GM18907 (cell line): ENCODE measurements at regions not wholly inside any gene's neighbourhood (a gene's known extent, or its start where the extent isn't known, plus 50 kb on each side); places are given as distances from the start of the nearest gene placed in this dataset.
A peak's percentile ranks its signal among the peaks of the same experiment; 100 is the strongest.

Source experiments
- ATAC-seq: cut with Tn5 transposase; IDR thresholded peaks from one replicate; pipeline ENCODE4 v1.9.1; 2021; ENCODE audit warnings: mild to moderate bottlenecking, moderate library complexity; ENCODE audit not compliant: unreplicated experiment

DNA sequence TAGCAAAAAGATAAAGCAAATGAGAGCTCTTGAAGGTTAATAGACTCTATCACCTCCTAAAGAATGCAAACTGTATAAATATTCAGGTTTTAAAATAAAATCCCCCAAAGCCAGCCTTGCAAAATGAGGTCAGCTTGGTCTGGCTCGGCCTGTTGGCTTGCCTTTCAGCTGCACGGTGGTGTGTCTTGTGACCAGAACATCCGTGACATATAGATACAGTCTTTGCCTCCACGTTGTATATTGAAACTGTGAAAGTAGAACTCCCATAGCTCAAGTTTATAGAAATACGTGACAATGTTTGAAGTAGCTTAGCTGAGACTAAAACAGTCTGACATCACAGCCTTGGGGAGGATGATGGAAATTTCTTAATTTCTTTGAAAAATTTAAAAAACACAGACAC, 236.6 kb upstream of the MYOCD start:
- ATAC-seq, result peak; percentile 38

DNA sequence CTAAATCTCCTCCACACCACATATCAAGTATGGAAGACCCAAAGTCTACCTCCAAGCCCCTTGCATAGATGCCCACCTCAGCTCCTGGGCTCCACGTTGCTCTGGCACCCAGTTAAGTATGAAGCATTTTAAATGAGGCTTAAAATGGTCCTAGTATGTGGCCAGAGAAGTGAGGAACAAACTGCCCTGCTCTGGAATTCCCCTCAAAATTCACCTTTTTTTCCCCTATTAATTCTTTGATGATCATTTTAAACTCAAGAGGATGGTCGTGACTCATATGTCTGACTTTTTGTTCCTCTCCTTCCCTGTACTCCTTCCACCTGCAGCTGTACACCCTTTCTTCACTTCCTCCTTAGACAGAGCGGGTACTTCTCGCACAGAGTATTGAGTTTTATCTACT, 234.5 kb upstream of the MYOCD start:
- peak; percentile 87 for ATAC-seq

- ATAC-seq, result no peak
Observed at GRCh38 chr17:12438212-12438611, 227.5 kb upstream of the MYOCD start.

GRCh38 chr17:12438813-12439586, 226.7 kb upstream of the MYOCD start:
- no peak for ATAC-seq

- no peak for ATAC-seq
Observed at GRCh38 chr17:12445331-12445730, 220.4 kb upstream of the MYOCD start.

- no peak for ATAC-seq
Observed at GRCh38 chr17:12457493-12457892, 208.2 kb upstream of the MYOCD start.

- ATAC-seq, result no peak
Observed at GRCh38 chr17:12459736-12460135, 206.0 kb upstream of the MYOCD start.

GRCh38 chr17:12463102-12463501, 202.6 kb upstream of the MYOCD start:
- no peak for ATAC-seq

- no peak for ATAC-seq
Observed at GRCh38 chr17:12472252-12473173, 193.2 kb upstream of the MYOCD start.

DNA sequence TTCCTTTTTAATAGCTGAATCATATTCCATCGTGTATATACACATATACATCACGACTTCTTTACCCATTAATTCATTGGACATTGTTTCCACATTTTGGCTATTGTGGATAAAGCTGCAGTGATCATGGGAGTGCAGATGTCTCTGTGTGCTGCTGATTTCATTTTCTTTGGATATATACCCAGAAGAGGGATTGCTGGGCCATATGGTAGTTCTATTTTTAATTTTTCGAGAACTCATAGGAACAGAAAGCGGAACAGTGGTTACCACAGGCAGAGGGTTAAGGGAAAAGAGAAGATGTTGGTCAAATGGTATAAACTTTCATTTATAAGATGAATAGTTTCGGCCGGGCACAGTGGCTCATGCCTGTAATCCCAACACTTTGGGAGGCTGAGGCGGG, 187.4 kb upstream of the MYOCD start:
- ATAC-seq, result no peak

DNA sequence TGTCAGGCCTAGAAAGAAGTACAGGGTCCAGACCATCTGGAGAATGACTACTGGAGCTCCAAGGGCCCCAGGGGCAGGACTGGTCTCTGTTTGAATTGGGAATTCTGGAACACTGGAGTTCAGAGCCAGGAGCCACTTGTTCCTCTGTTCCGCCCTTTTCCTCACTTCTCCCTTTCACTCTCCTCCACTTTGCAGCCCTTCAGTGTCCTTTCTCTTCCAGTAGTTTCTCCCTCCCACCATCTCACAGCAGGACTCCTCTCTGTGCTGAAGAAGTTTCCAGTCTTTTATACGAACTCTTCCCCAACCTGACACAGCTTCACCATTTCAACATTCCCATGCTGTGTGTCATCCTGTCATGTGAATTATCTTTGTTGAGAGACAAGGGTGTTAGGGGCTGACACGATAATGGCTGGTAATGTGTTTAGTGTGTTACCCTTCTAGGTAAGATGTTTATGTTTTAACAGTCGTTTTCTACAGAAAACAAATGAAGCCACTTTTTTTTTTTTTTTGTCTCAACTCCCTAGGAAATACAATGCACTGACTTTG, 180.3 kb upstream of the MYOCD start:
- ATAC-seq, result no peak

GRCh38 chr17:12489325-12489724, 176.4 kb upstream of the MYOCD start:
- no peak for ATAC-seq

DNA sequence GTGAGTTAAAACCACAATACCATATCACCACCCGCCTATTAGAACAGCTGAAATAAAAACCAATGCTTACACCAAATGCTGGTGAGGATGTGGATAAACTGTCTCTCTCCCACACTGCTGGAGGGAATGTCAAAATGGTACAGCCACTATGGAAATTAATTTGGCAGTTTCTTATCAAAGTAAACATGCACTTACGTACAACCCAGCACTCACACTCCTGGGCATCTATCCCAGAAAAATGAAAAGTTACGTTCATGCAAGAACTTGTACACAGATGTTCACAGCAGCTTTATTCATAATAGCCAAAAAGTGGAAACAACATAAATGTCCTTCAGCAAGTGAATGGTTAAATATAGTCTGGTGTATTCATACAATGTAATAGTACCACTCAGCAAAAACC, 173.2 kb upstream of the MYOCD start:
- ATAC-seq, result no peak

DNA sequence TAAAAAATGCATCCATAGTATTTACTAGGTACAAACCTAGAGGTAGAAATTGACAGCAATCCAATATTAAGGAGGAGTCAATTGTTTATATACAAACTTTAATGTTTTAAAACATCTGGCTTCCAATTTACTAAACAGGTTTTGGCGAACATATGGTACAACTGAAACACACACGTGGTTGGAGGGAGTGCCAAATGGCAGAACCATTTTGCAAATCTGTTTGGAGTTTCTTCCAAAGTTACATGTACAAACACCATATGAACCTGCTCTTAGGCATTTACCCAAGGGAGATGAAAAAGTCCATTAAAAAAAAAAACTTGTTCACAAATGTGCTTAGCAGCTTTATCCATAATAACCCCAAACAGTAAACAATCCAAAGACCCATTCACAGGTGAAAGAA, 159.8 kb upstream of the MYOCD start:
- no peak for ATAC-seq

- ATAC-seq, result no peak
Observed at GRCh38 chr17:12507026-12507595, 158.6 kb upstream of the MYOCD start.

- no peak for ATAC-seq
Observed at GRCh38 chr17:12509801-12510200, 155.9 kb upstream of the MYOCD start.

DNA sequence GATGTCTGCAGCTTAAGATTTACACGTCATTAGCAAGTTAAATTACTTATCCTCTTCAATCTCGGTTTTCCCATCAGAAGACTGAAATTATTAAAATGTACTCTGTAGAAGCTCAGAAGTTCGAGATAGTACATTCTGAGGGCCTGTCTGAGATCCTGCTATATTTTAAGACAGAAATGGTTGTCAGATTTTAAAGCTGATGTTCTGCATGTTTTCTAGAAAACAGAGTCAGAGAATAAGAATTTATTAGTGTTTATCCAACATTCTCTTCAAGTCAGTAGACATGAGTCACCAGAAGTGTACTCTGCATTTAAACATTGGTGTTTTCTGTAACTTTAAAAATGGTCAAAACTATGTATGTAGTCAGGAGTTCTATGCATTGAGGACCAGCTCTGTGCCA, 155.2 kb upstream of the MYOCD start:
- ATAC-seq, result no peak

- no peak for ATAC-seq
Observed at GRCh38 chr17:12512694-12513355, 152.9 kb upstream of the MYOCD start.

GRCh38 chr17:12514596-12514995, 151.1 kb upstream of the MYOCD start:
- ATAC-seq, result no peak

GRCh38 chr17:12519956-12520594, 145.6 kb upstream of the MYOCD start:
- no peak for ATAC-seq
